NCI-H2081 (cell line): ENCODE measurements at regions not wholly inside any gene's neighbourhood (a gene's known extent, or its start where the extent isn't known, plus 50 kb on each side); places are given as distances from the start of the nearest gene placed in this dataset.

Source experiments
- DNase-seq, 2 experiments: peaks; one replicate each; lab custom pipeline; 2025; lab: John Stamatoyannopoulos, UW

- DNase-seq = no peak
Measured at GRCh38 chr1:117260761-117261423, 50.2 kb upstream of the VTCN1 start.
